ENCODE measurements at regions not wholly inside any gene's neighbourhood (a gene's known extent, or its start where the extent isn't known, plus 50 kb on each side); places are given as distances from the start of the nearest gene placed in this dataset.

DNA sequence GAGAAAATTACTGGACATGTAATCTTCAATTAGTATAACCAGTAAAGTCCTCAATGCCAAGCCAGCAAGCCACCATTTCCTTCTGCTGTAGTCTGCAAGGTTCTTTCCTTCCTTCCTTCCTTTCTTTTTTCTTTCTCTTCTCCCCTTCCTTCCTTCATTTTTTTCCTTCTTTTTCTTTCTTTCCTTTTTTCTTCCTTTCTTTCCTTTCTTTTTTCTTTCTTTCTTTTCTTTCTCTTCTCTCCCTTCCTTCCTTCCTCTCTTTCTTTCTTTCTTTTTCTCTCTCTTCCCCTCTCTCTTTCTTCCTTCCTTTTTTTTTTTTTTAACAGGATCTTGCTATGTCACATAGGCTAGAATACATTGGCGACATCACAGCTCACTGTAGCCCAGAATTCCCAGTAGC, 369.8 kb downstream of the SEMA3D start:
- in situ Hi-C loops (cut with HindIII; ENCODE audit: low pct_unique_long_range_greater_than_20kb, low sequenced_read_pairs) = no loop called here

DNA sequence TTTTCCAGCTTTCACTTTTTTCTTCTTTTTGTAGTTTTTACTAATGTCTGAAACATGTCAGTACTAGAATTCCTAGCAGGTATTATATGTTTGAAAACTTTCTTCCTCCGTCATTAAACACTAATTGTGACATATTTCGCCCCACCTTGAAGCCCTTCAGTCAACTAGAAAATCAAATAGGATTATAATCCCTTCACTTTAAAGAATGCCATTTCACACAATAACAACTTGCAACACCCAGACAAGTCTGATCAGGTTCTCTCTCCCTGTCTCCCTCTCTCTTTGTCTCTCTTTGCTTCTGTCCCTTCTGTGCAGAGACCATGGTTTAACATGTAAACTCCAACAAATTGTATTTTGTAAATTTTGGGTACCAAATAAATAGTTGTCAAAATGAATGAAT, 373.5 kb downstream of the SEMA3D start:
- no peak for ATAC-seq

More for the DNA sequence above, 369.8 kb downstream of the SEMA3D start:
- ChIA-PET CTCF (no interaction called here), POLR2A (no interaction called here)
- no peak for ATAC-seq
- no peak for DNase-seq (ENCODE audit: low read depth, low spot score)
- H3K4me3 ChIP-seq (ENCODE audit: low read depth in 2 of 2, low read length in 2 of 2) = no peak overlapping the region
- no TSS peak for BruUV-seq (replicated peaks)
- H3K4me1 ChIP-seq (ENCODE audit: control insufficient read depth, insufficient read depth, low read length) = no peaks in the 10 kb centered on the region
- intact Hi-C loops (cut with micrococcal nuclease; ENCODE audit: unreplicated experiment) = no loop called here
- H3K36me3 ChIP-seq (ENCODE audit: control insufficient read depth, insufficient read depth, low read length) = no peaks in the 10 kb centered on the region
- no peaks in the 10 kb centered on the region for H3K27me3 ChIP-seq (ENCODE audit: control insufficient read depth, insufficient read depth, low read length)
- H3K9me3 ChIP-seq (ENCODE audit: control insufficient read depth, insufficient read depth, low read depth, low read length) = no peaks in the 10 kb centered on the region
- TF ChIP-seq, protein P1, sequence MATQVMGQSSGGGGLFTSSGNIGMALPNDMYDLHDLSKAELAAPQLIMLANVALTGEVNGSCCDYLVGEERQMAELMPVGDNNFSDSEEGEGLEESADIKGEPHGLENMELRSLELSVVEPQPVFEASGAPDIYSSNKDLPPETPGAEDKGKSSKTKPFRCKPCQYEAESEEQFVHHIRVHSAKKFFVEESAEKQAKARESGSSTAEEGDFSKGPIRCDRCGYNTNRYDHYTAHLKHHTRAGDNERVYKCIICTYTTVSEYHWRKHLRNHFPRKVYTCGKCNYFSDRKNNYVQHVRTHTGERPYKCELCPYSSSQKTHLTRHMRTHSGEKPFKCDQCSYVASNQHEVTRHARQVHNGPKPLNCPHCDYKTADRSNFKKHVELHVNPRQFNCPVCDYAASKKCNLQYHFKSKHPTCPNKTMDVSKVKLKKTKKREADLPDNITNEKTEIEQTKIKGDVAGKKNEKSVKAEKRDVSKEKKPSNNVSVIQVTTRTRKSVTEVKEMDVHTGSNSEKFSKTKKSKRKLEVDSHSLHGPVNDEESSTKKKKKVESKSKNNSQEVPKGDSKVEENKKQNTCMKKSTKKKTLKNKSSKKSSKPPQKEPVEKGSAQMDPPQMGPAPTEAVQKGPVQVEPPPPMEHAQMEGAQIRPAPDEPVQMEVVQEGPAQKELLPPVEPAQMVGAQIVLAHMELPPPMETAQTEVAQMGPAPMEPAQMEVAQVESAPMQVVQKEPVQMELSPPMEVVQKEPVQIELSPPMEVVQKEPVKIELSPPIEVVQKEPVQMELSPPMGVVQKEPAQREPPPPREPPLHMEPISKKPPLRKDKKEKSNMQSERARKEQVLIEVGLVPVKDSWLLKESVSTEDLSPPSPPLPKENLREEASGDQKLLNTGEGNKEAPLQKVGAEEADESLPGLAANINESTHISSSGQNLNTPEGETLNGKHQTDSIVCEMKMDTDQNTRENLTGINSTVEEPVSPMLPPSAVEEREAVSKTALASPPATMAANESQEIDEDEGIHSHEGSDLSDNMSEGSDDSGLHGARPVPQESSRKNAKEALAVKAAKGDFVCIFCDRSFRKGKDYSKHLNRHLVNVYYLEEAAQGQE (IDR thresholded peaks at IDR 0.05; ENCODE audit: insufficient read depth in 1 of 2, low read depth in 2 of 2, low read length in 1 of 2) = no peak
- no peak for TF ChIP-seq POLR2AphosphoS5 (IDR thresholded peaks at IDR 0.05; ENCODE audit: low read depth, low read length)
- H3K27ac ChIP-seq (ENCODE audit: low read length) = no peak overlapping the region

More for the DNA sequence above, 373.5 kb downstream of the SEMA3D start:
- Histone ChIP-seq H3K27ac (ENCODE audit: low read length) (no peak overlapping the region), H3K9me3 (ENCODE audit: control insufficient read depth, insufficient read depth, low read depth, low read length) (no peaks in the 10 kb centered on the region), H3K4me1 (ENCODE audit: control insufficient read depth, insufficient read depth, low read length) (no peaks in the 10 kb centered on the region), H3K4me3 (ENCODE audit: low read depth in 2 of 2, low read length in 2 of 2) (no peak overlapping the region), H3K36me3 (ENCODE audit: control insufficient read depth, insufficient read depth, low read length) (no peaks in the 10 kb centered on the region), H3K27me3 (ENCODE audit: control insufficient read depth, insufficient read depth, low read length) (no peaks in the 10 kb centered on the region)
- BruUV-seq (replicated peaks) = no TSS peak
- in situ Hi-C loops (cut with HindIII; ENCODE audit: low pct_unique_long_range_greater_than_20kb, low sequenced_read_pairs) (no loop called here), intact Hi-C loops (cut with micrococcal nuclease; ENCODE audit: unreplicated experiment) (no loop called here)
- ChIA-PET POLR2A (interaction anchor here (0.6 kb wide), 1 partner anchor 31 kb away, joined by 12 read pairs; no protein-coding TSS in a partner anchor), CTCF (no interaction called here)
- TF ChIP-seq, protein P2, sequence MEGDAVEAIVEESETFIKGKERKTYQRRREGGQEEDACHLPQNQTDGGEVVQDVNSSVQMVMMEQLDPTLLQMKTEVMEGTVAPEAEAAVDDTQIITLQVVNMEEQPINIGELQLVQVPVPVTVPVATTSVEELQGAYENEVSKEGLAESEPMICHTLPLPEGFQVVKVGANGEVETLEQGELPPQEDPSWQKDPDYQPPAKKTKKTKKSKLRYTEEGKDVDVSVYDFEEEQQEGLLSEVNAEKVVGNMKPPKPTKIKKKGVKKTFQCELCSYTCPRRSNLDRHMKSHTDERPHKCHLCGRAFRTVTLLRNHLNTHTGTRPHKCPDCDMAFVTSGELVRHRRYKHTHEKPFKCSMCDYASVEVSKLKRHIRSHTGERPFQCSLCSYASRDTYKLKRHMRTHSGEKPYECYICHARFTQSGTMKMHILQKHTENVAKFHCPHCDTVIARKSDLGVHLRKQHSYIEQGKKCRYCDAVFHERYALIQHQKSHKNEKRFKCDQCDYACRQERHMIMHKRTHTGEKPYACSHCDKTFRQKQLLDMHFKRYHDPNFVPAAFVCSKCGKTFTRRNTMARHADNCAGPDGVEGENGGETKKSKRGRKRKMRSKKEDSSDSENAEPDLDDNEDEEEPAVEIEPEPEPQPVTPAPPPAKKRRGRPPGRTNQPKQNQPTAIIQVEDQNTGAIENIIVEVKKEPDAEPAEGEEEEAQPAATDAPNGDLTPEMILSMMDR (IDR thresholded peaks at IDR 0.05) = no peak
- no peak for TF ChIP-seq POLR2AphosphoS5 (IDR thresholded peaks at IDR 0.05; ENCODE audit: low read depth, low read length)
- no peak for TF ChIP-seq SIN3A (IDR thresholded peaks at IDR 0.05; ENCODE audit: borderline replicate concordance, insufficient read depth, low read depth, low read length)
- TF ChIP-seq, protein P1 (IDR thresholded peaks at IDR 0.05; ENCODE audit: insufficient read depth in 1 of 2, low read depth in 2 of 2, low read length in 1 of 2) = no peak
- TF ChIP-seq TCF7L2 (IDR thresholded peaks at IDR 0.05; ENCODE audit: low read depth, low read length) = no peak
- no peak for DNase-seq (ENCODE audit: low read depth, low spot score)
